Lung (tissue), 11 donors: ENCODE measurements at regions not wholly inside any gene's neighbourhood (a gene's known extent, or its start where the extent isn't known, plus 50 kb on each side); places are given as distances from the start of the nearest gene placed in this dataset.

Experiments
- ATAC-seq: fragments of 200-7000 bp; cut with Tn5 transposase; one replicate; pipeline ENCODE4 v1.9.1; 2020; ENCODE audit warnings: moderate number of reproducible peaks; ENCODE audit not compliant: insufficient read depth, low FRiP score
- DNase-seq, 3 donors: peaks; one replicate each; pipeline ENCODE4 v3.0.0-alpha.2; 2013 to 2017
- H3K27ac ChIP-seq, 2 donors: one replicate each; pipeline ENCODE4 v1.5.1; 2013; ENCODE audit warnings: mild to moderate bottlenecking in 2 of 2, moderate library complexity in 2 of 2, control low read depth in 1 of 2, inconsistent platforms in 1 of 2, low read depth in 1 of 2, low read length in 1 of 2
- H3K27me3 ChIP-seq, 3 donors: one replicate each; pipeline ENCODE4 v1.5.1; 2013; ENCODE audit warnings: low read length in 2 of 3; ENCODE audit not compliant: control insufficient read depth in 3 of 3, insufficient read depth in 3 of 3
- H3K36me3 ChIP-seq, 4 donors: one replicate each; pipeline ENCODE4 v1.5.1; 2013; ENCODE audit warnings: low read length in 4 of 4, mild to moderate bottlenecking in 1 of 4, moderate library complexity in 1 of 4; ENCODE audit not compliant: control insufficient read depth in 4 of 4, insufficient read depth in 4 of 4
- H3K4me1 ChIP-seq, 5 donors: one replicate each; pipeline ENCODE4 v1.5.1; 2013; ENCODE audit warnings: low read length in 5 of 5, mild to moderate bottlenecking in 2 of 5, moderate library complexity in 1 of 5; ENCODE audit not compliant: control insufficient read depth in 5 of 5, insufficient read depth in 5 of 5
- H3K4me3 ChIP-seq: one replicate; pipeline ENCODE4 v1.5.1; 2013; ENCODE audit warnings: mild to moderate bottlenecking, control low read depth, moderate library complexity
- H3K9ac ChIP-seq, 2 donors: one replicate each; pipeline ENCODE4 v1.5.1; 2013; ENCODE audit warnings: low read length in 2 of 2, control low read depth in 1 of 2; ENCODE audit not compliant: insufficient read depth in 1 of 2
- H3K9me3 ChIP-seq, 4 donors: one replicate each; pipeline ENCODE4 v1.5.1; 2013; ENCODE audit warnings: low read length in 3 of 4, mild to moderate bottlenecking in 1 of 4, moderate library complexity in 1 of 4; ENCODE audit not compliant: control insufficient read depth in 4 of 4, insufficient read depth in 3 of 4
- CTCF ChIP-seq: IDR thresholded peaks from 2 replicates; pipeline ENCODE4 v1.5.1; 2012; ENCODE audit warnings: mild to moderate bottlenecking; ENCODE audit errors: control extremely low read depth, extremely low read depth
- WGBS, 2 donors: extraction: QIAGEN DNeasy Blood & Tissue Kit; methylation state at CpG; one replicate each; pipeline ENCODE4 v1.1.7; 2013; 5-methylcytosine and 5-hydroxymethylcytosine counted together
- donor health status: control.
- donor health status: control.
- donor health status: Bipolar disorder and iron deficiency.
- donor health status: healthy.
- donor health status: DM: yes; HTN: yes; CAD: no.

DNA sequence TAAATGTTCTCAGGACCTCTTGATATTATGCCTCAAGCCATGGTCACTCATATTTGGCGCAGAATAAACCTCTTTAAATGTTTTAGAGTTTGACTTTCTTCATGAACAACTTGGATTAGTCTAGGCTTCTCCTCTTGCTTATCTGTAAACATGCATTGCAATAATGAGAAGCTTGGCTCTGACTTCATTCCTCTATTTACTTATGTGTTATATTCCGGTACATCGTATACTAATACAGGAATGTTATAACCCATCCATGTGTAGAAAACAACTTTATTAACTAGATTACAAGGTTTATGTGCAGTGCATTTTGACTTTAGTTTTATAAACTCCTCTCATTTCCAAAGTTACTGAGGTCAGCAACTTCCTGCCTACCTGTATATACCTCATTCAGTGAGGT, 944.3 kb upstream of the GHITM start:
- H3K9me3 ChIP-seq = no peaks in the 10 kb centered on the region
- peaks cover 0 to 32% (median 0%) of the 10 kb centered on the region in 5 donors for H3K4me1 ChIP-seq
- no peak overlapping the region for H3K4me3 ChIP-seq
- DNase-seq (no peak), ATAC-seq (no peak)
- no peaks in the 10 kb centered on the region for H3K36me3 ChIP-seq
- TF ChIP-seq CTCF = no peak
- no peaks in the 10 kb centered on the region for H3K27me3 ChIP-seq
- 91 to 95% methylated on average over 3 of the region's 3 CpGs for WGBS, 2 donors
- H3K27ac ChIP-seq = no peak overlapping the region
- no peak overlapping the region for H3K9ac ChIP-seq

DNA sequence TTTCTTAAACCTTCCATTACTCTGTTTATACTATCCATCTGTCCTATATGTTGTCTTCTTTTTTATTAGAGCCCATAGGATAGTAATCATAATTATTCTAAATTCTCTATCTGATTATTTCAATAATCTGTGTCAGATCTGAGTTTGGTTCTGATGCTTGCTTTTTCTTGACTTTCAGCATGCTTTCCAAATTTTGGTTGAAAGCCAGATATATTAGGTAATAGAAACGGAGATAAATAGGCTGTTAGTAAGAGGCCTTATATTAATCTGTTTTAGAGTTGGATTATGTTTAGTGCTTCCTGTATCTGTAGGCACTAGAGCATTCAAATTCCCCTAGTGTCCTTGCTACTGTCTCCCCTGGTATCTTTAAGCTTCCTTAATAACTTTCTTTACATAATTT, 939.9 kb upstream of the GHITM start:
- ATAC-seq (no peak), DNase-seq (peak in 2 of 3 donors; percentile 42 to 51)
- Histone ChIP-seq H3K9me3 (peaks cover 0 to 3% (median 0%) of the 10 kb centered on the region in 4 donors), H3K27ac (no peak overlapping the region), H3K4me1 (peaks cover 0 to 14% (median 0%) of the 10 kb centered on the region in 5 donors), H3K27me3 (no peaks in the 10 kb centered on the region), H3K4me3 (no peak overlapping the region), H3K9ac (no peak overlapping the region), H3K36me3 (no peaks in the 10 kb centered on the region)
- no peak for TF ChIP-seq CTCF
- 49 to 65% methylated on average over 1 of the region's 1 CpG for WGBS, 2 donors

DNA sequence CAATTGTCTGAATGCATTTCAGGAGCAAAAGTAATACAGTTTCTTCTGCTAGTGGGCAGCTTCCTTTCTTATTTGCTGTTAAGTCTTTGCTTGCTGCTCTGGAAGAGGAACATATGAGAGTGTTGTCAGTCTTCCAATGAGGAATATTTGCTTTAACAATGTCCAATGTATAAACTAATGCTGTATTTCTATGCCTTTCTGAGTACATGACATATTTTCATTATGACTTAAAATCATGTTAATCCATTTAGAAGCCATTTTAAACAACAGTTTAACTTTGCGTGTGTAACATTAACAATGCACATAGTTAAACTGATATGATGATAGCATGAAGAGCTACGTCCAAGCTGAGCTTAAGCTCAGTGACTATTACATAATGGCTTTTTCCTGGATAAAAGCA, 933.4 kb upstream of the GHITM start:
- Histone ChIP-seq H3K27ac (no peak overlapping the region), H3K4me3 (no peak overlapping the region), H3K9me3 (peaks cover 0 to 3% (median 0%) of the 10 kb centered on the region in 4 donors), H3K27me3 (no peaks in the 10 kb centered on the region), H3K36me3 (no peaks in the 10 kb centered on the region), H3K9ac (no peak overlapping the region), H3K4me1 (peaks cover 0 to 9% (median 0%) of the 10 kb centered on the region in 5 donors)
- no peak for ATAC-seq
- DNase-seq = peak in 2 of 3 donors; percentile 74 to 82
- TF ChIP-seq CTCF = no peak
- WGBS, 2 donors = 75 to 85% methylated on average over 2 of the region's 2 CpGs
